Progenitor cell of endocrine pancreas (in vitro differentiated cells): ENCODE measurements at regions not wholly inside any gene's neighbourhood (a gene's known extent, or its start where the extent isn't known, plus 50 kb on each side); places are given as distances from the start of the nearest gene placed in this dataset.
"Not testable (repeated sequence)": the region's sequence is repeated elsewhere in the genome, so short reads cannot be mapped to it uniquely, and the experiment has no call there.

Source experiments
- DNase-seq: peaks from one replicate; pipeline ENCODE4 v3.0.0; 2021; ENCODE audit warnings: low spot score; ENCODE audit not compliant: unreplicated experiment
- H3K27ac Mint-ChIP-seq: 2 replicates; pipeline ENCODE4 v1.8.0; 2021; ENCODE audit warnings: mild to moderate bottlenecking, moderate library complexity, mixed read lengths
- H3K27me3 Mint-ChIP-seq: 2 replicates; pipeline ENCODE4 v1.8.0; 2021; ENCODE audit warnings: mixed read lengths
- H3K36me3 Mint-ChIP-seq: 2 replicates; pipeline ENCODE4 v1.8.0; 2022; ENCODE audit warnings: mixed read lengths; ENCODE audit not compliant: insufficient read depth
- H3K4me1 Mint-ChIP-seq: 2 replicates; pipeline ENCODE4 v1.8.0; 2021; ENCODE audit warnings: low read depth, mixed read lengths
- H3K4me3 Mint-ChIP-seq: 2 replicates; pipeline ENCODE4 v1.8.0; 2021; ENCODE audit warnings: low read depth, mild to moderate bottlenecking, moderate library complexity, mixed read lengths
- H3K9me3 Mint-ChIP-seq: 2 replicates; pipeline ENCODE4 v1.8.0; 2021; ENCODE audit warnings: low read depth, mixed read lengths
- TF ChIP-seq, protein P1 (sequence below): fragments of 200-600 bp; sonication (generic); IDR thresholded peaks from one replicate; pipeline ENCODE4 v1.5.0; 2021; ENCODE audit warnings: antibody characterized with exemption, mild to moderate bottlenecking; ENCODE audit not compliant: unreplicated experiment

- H3K4me3 Mint-ChIP-seq = no peak overlapping the region
- TF ChIP-seq, protein P1, sequence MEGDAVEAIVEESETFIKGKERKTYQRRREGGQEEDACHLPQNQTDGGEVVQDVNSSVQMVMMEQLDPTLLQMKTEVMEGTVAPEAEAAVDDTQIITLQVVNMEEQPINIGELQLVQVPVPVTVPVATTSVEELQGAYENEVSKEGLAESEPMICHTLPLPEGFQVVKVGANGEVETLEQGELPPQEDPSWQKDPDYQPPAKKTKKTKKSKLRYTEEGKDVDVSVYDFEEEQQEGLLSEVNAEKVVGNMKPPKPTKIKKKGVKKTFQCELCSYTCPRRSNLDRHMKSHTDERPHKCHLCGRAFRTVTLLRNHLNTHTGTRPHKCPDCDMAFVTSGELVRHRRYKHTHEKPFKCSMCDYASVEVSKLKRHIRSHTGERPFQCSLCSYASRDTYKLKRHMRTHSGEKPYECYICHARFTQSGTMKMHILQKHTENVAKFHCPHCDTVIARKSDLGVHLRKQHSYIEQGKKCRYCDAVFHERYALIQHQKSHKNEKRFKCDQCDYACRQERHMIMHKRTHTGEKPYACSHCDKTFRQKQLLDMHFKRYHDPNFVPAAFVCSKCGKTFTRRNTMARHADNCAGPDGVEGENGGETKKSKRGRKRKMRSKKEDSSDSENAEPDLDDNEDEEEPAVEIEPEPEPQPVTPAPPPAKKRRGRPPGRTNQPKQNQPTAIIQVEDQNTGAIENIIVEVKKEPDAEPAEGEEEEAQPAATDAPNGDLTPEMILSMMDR = no peak
Measured at GRCh38 chr3:87761795-87762194, 297.0 kb downstream of the CGGBP1 start.

GRCh38 chr3:87761341-87761740 lies 297.5 kb downstream of the CGGBP1 start:
- no peak for DNase-seq
- TF ChIP-seq, protein P1 = no peak
- Mint-ChIP-seq H3K4me1 (peaks cover 4% of the 10 kb centered on the region), H3K4me3 (no peak overlapping the region), H3K27ac (no peak overlapping the region), H3K9me3 (peaks cover 6% of the 10 kb centered on the region), H3K36me3 (no peaks in the 10 kb centered on the region), H3K27me3 (no peaks in the 10 kb centered on the region)

More at GRCh38 chr3:87761795-87762194, 297.0 kb downstream of the CGGBP1 start:
- peaks cover 1% of the 10 kb centered on the region for H3K4me1 Mint-ChIP-seq
- H3K9me3 Mint-ChIP-seq = peaks cover 6% of the 10 kb centered on the region
- no peaks in the 10 kb centered on the region for H3K36me3 Mint-ChIP-seq
- H3K27me3 Mint-ChIP-seq = no peaks in the 10 kb centered on the region
- no peak overlapping the region for H3K27ac Mint-ChIP-seq
- DNase-seq = no peak

- peaks cover 3% of the 10 kb centered on the region for H3K9me3 Mint-ChIP-seq
- H3K4me3 Mint-ChIP-seq = no peak overlapping the region
- no peaks in the 10 kb centered on the region for H3K36me3 Mint-ChIP-seq
- H3K27me3 Mint-ChIP-seq = no peaks in the 10 kb centered on the region
- no peak for DNase-seq
- peaks cover 4% of the 10 kb centered on the region for H3K4me1 Mint-ChIP-seq
- no peak overlapping the region for H3K27ac Mint-ChIP-seq
- TF ChIP-seq, protein P1 = no peak
Measured at GRCh38 chr3:87756616-87757015, 302.2 kb downstream of the CGGBP1 start.

GRCh38 chr3:87755852-87756251 lies 303.0 kb downstream of the CGGBP1 start:
- TF ChIP-seq, protein P1 = no peak
- H3K4me3 Mint-ChIP-seq = no peak overlapping the region

DNA sequence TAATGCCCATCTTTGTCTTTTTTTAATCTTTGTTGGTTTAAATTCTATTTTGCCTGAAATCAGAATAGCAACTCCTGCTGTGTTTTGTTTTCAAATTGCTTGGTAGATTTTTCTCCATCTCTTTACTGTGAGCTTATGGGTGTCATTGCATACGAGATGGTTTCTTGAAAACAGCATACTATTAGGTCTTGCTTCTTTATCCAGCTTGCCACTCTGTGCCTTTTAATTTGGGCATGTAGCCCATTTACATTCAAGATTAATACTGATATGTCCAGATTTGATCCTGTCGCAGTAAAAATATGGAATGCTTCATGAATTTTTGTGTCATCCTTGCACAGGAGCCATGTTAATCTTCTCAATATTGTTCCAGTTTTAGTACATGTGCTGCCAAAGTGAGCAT lies 316.6 kb downstream of the CGGBP1 start:
- H3K36me3 Mint-ChIP-seq = peaks cover 2% of the 10 kb centered on the region

More at GRCh38 chr3:87755852-87756251, 303.0 kb downstream of the CGGBP1 start:
- Mint-ChIP-seq H3K27ac (no peak overlapping the region), H3K4me1 (peaks cover 4% of the 10 kb centered on the region), H3K36me3 (no peaks in the 10 kb centered on the region), H3K27me3 (no peaks in the 10 kb centered on the region), H3K9me3 (peaks cover 3% of the 10 kb centered on the region)
- no peak for DNase-seq

DNA sequence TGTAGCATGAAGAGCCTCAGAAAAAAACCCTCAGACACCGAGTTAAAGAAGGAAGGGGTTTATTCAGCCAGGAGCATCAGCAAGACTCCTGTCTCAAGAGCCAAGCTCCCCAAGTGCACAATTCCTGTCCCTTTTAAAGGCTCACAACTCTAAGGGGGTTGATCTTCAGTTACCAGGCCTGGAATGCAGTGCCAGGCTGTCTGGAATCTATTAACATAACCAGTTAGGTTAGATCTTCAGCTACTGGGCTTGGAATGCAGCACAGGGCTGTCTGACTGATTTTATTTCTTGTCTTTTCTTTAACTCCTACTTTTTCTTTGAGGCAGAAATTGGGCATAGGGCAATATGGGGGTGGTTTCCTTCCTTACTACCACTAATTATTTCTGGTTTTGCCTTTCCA lies 317.9 kb downstream of the CGGBP1 start:
- H3K9me3 Mint-ChIP-seq = peaks cover 21% of the 10 kb centered on the region
- not testable (repeated sequence) for DNase-seq, H3K36me3 Mint-ChIP-seq

More for the DNA sequence above, 316.6 kb downstream of the CGGBP1 start:
- Mint-ChIP-seq H3K4me1 (peaks cover 2% of the 10 kb centered on the region), H3K9me3 (peaks cover 21% of the 10 kb centered on the region), H3K27ac (no peak overlapping the region), H3K27me3 (no peaks in the 10 kb centered on the region), H3K4me3 (no peak overlapping the region)
- DNase-seq = no peak
- TF ChIP-seq, protein P1 = no peak

DNA sequence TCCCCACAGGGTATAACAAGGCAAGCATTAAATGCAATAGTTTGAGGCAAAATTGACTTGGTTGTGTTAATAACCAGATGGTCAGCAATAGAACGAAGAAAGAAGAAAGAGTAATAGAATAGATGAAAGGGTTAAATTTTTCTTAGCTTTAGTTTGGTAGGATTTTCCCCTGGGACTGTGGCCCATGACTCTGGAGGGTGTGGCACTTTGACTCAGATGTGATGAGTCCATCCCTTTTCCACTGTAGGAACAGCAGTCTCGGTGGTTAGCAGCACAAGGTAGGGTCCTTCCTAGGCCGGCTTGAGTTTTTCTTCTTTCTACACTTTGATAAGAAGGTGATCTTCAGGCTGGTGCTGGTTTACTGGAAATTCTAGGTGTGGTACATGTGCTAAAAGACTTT lies 321.0 kb downstream of the CGGBP1 start:
- DNase-seq, H3K27me3 Mint-ChIP-seq, H3K4me1 Mint-ChIP-seq, H3K27ac Mint-ChIP-seq, H3K4me3 Mint-ChIP-seq, H3K36me3 Mint-ChIP-seq: not testable (repeated sequence)
- peaks cover 24% of the 10 kb centered on the region for H3K9me3 Mint-ChIP-seq

More for the DNA sequence above, 317.9 kb downstream of the CGGBP1 start:
- H3K4me3 Mint-ChIP-seq, H3K4me1 Mint-ChIP-seq, H3K27ac Mint-ChIP-seq, H3K27me3 Mint-ChIP-seq: not testable (repeated sequence)
